Natural killer cell (primary cell): ENCODE measurements at regions not wholly inside any gene's neighbourhood (a gene's known extent, or its start where the extent isn't known, plus 50 kb on each side); places are given as distances from the start of the nearest gene placed in this dataset.

Experiments used
- ATAC-seq, 3 donors: fragments of 150-1000 bp in 2 of 3; fragments of 200-7000 bp in 1 of 3; cut with Tn5 transposase; 1 replicate in 1 of 3; 2 replicates in 2 of 3; pipeline ENCODE4 v1.10.0; 2021; ENCODE audit warnings: mild to moderate bottlenecking in 2 of 3, moderate library complexity in 2 of 3
- DNase-seq, 2 donors: peaks; one replicate each; pipeline versions ENCODE4 v3.0.0 to v3.0.0-alpha.2; 2013 to 2021; ENCODE audit warnings: mixed read lengths in 1 of 2
- H3K27ac ChIP-seq: one replicate; pipeline ENCODE4 v1.5.1; 2013; ENCODE audit warnings: mild to moderate bottlenecking, low read length
- H3K27me3 ChIP-seq: one replicate; pipeline ENCODE4 v1.6.1; 2013; ENCODE audit warnings: low read length; ENCODE audit not compliant: control insufficient read depth, insufficient read depth
- H3K36me3 ChIP-seq: one replicate; pipeline ENCODE4 v1.6.1; 2013; ENCODE audit warnings: low read length; ENCODE audit not compliant: control insufficient read depth, insufficient read depth
- H3K4me1 ChIP-seq: one replicate; pipeline ENCODE4 v1.6.1; 2013; ENCODE audit warnings: low read length; ENCODE audit not compliant: control insufficient read depth, insufficient read depth
- H3K4me3 ChIP-seq: one replicate; pipeline ENCODE4 v1.5.1; 2013; ENCODE audit warnings: low read length
- H3K9me3 ChIP-seq: one replicate; pipeline ENCODE4 v1.6.1; 2013; ENCODE audit warnings: low read length; ENCODE audit not compliant: control insufficient read depth, insufficient read depth
- H3K27ac Mint-ChIP-seq, 2 donors: one replicate each; pipeline ENCODE4 v1.8.0; 2022; ENCODE audit warnings: mild to moderate bottlenecking in 2 of 2, mixed read lengths in 2 of 2, moderate library complexity in 1 of 2
- H3K27me3 Mint-ChIP-seq, 2 donors: one replicate each; pipeline ENCODE4 v1.8.0; 2022; ENCODE audit warnings: low read depth in 2 of 2, mixed read lengths in 2 of 2
- H3K36me3 Mint-ChIP-seq: one replicate; pipeline ENCODE4 v1.8.0; 2022; ENCODE audit warnings: mixed read lengths
- H3K4me1 Mint-ChIP-seq, 2 donors: one replicate each; pipeline ENCODE4 v1.8.0; 2022; ENCODE audit warnings: mixed read lengths in 2 of 2
- H3K4me3 Mint-ChIP-seq: one replicate; pipeline ENCODE4 v1.8.0; 2022; ENCODE audit warnings: mild to moderate bottlenecking, moderate library complexity, mixed read lengths
- H3K9me3 Mint-ChIP-seq, 2 donors: one replicate each; pipeline ENCODE4 v1.8.0; 2022; ENCODE audit warnings: mixed read lengths in 2 of 2
- CTCF ChIP-seq: fragments of 200-600 bp; IDR thresholded peaks from one replicate; pipeline ENCODE4 v1.8.0; 2022; ENCODE audit warnings: antibody characterized with exemption
- WGBS: methylation state at CpG from one replicate; pipeline ENCODE4 v1.1.7; 2013; ENCODE audit warnings: missing lambda C conversion rate; ENCODE audit not compliant: insufficient coverage; 5-methylcytosine and 5-hydroxymethylcytosine counted together
- intact Hi-C: fragments of 100-400 bp; cut with micrococcal nuclease; formaldehyde crosslinking; loops from one replicate; pipeline ENCODE4 v1.14.2; 2022

GRCh38 chr5:74376187-74376586 is 264.3 kb downstream of the ENC1 start:
- Histone ChIP-seq H3K36me3 (no peaks in the 10 kb centered on the region), H3K4me1 (no peaks in the 10 kb centered on the region), H3K4me3 (no peak overlapping the region), H3K27me3 (no peaks in the 10 kb centered on the region), H3K9me3 (no peaks in the 10 kb centered on the region), H3K27ac (no peak overlapping the region)
- Mint-ChIP-seq H3K36me3 (no peaks in the 10 kb centered on the region), H3K27ac (no peak overlapping the region), H3K4me1 (no peaks in the 10 kb centered on the region), H3K9me3 (no peaks in the 10 kb centered on the region), H3K27me3 (peaks cover 13 to 15% of the 10 kb centered on the region in 2 donors), H3K4me3 (no peak overlapping the region)
- WGBS = 40% methylated on average over 1 of the region's 1 CpG
- no peak for TF ChIP-seq CTCF
- DNase-seq (no peak), ATAC-seq (peak in 1 of 3 donors; percentile 41)
- intact Hi-C loops = no loop called here

- TF ChIP-seq CTCF = no peak
- Mint-ChIP-seq H3K27ac (no peak overlapping the region), H3K9me3 (no peaks in the 10 kb centered on the region), H3K27me3 (peaks cover 14 to 15% of the 10 kb centered on the region in 2 donors), H3K36me3 (no peaks in the 10 kb centered on the region), H3K4me3 (no peak overlapping the region), H3K4me1 (no peaks in the 10 kb centered on the region)
- intact Hi-C loops = no loop called here
- ATAC-seq (no peak), DNase-seq (no peak)
- H3K27me3 ChIP-seq = no peaks in the 10 kb centered on the region
- no peaks in the 10 kb centered on the region for H3K36me3 ChIP-seq
- no peak overlapping the region for H3K4me3 ChIP-seq
- no peaks in the 10 kb centered on the region for H3K9me3 ChIP-seq
- no peaks in the 10 kb centered on the region for H3K4me1 ChIP-seq
- 88% methylated on average over 2 of the region's 2 CpGs for WGBS
- no peak overlapping the region for H3K27ac ChIP-seq
Observed at GRCh38 chr5:74375271-74375670, 265.3 kb downstream of the ENC1 start.

GRCh38 chr5:74374656-74375055 is 265.9 kb downstream of the ENC1 start:
- no peaks in the 10 kb centered on the region for H3K36me3 ChIP-seq
- ATAC-seq = no peak
- no peaks in the 10 kb centered on the region for H3K9me3 ChIP-seq
- 80% methylated on average over 4 of the region's 4 CpGs for WGBS
- intact Hi-C loops = no loop called here
- Mint-ChIP-seq H3K4me1 (no peaks in the 10 kb centered on the region), H3K4me3 (no peak overlapping the region), H3K36me3 (no peaks in the 10 kb centered on the region), H3K27me3 (peaks cover 14 to 15% of the 10 kb centered on the region in 2 donors), H3K27ac (no peak overlapping the region), H3K9me3 (no peaks in the 10 kb centered on the region)
- H3K27ac ChIP-seq = no peak overlapping the region
- no peak overlapping the region for H3K4me3 ChIP-seq
- no peaks in the 10 kb centered on the region for H3K4me1 ChIP-seq
- no peaks in the 10 kb centered on the region for H3K27me3 ChIP-seq
- peak in 1 of 2 donors; percentile 8 for DNase-seq
- no peak for TF ChIP-seq CTCF

GRCh38 chr5:74373076-74373475 is 267.5 kb downstream of the ENC1 start:
- intact Hi-C loops = no loop called here

More at GRCh38 chr5:74373076-74373475, 267.5 kb downstream of the ENC1 start:
- Histone ChIP-seq H3K27ac (no peak overlapping the region), H3K4me1 (no peaks in the 10 kb centered on the region), H3K27me3 (no peaks in the 10 kb centered on the region), H3K9me3 (no peaks in the 10 kb centered on the region), H3K4me3 (no peak overlapping the region), H3K36me3 (no peaks in the 10 kb centered on the region)
- H3K27ac Mint-ChIP-seq = no peak overlapping the region
- H3K36me3 Mint-ChIP-seq = no peaks in the 10 kb centered on the region
- H3K4me3 Mint-ChIP-seq = no peak overlapping the region
- no peak for TF ChIP-seq CTCF
- peaks cover 0 to 8% of the 10 kb centered on the region in 2 donors for H3K27me3 Mint-ChIP-seq
- ATAC-seq (no peak), DNase-seq (no peak)
- H3K9me3 Mint-ChIP-seq = no peaks in the 10 kb centered on the region
- WGBS = 83% methylated on average over 1 of the region's 1 CpG
- H3K4me1 Mint-ChIP-seq = no peaks in the 10 kb centered on the region
